HG03159 (cell line): ENCODE measurements at regions not wholly inside any gene's neighbourhood (a gene's known extent, or its start where the extent isn't known, plus 50 kb on each side); places are given as distances from the start of the nearest gene placed in this dataset.

Source experiments
- ATAC-seq: cut with Tn5 transposase; IDR thresholded peaks from one replicate; pipeline ENCODE4 v1.9.1; 2021; ENCODE audit warnings: mild to moderate bottlenecking, moderate library complexity; ENCODE audit not compliant: unreplicated experiment

- no peak for ATAC-seq
These were observed 54.7 kb upstream of the VWC2 start for GRCh38 chr7:49718760-49719159.

- no peak for ATAC-seq
These were observed 52.0 kb upstream of the VWC2 start for GRCh38 chr7:49721441-49721840.
